GM12891 (cell line): ENCODE measurements at regions not wholly inside any gene's neighbourhood (a gene's known extent, or its start where the extent isn't known, plus 50 kb on each side); places are given as distances from the start of the nearest gene placed in this dataset.
"Not testable (repeated sequence)": the region's sequence is repeated elsewhere in the genome, so short reads cannot be mapped to it uniquely, and the experiment has no call there.

Source experiments
- POLR2A ChIP-seq: IDR thresholded peaks from 2 replicates; pipeline ENCODE4 v1.6.1; 2011; ENCODE audit warnings: low read depth, low read length, control low read depth
- SPI1 ChIP-seq: IDR thresholded peaks from 2 replicates; pipeline ENCODE4 v1.6.1; 2011; ENCODE audit warnings: low read depth, low read length, control low read depth
- TAF1 ChIP-seq: IDR thresholded peaks from 2 replicates; pipeline ENCODE4 v1.6.1; 2011; ENCODE audit warnings: low read depth, low read length, control low read depth

DNA sequence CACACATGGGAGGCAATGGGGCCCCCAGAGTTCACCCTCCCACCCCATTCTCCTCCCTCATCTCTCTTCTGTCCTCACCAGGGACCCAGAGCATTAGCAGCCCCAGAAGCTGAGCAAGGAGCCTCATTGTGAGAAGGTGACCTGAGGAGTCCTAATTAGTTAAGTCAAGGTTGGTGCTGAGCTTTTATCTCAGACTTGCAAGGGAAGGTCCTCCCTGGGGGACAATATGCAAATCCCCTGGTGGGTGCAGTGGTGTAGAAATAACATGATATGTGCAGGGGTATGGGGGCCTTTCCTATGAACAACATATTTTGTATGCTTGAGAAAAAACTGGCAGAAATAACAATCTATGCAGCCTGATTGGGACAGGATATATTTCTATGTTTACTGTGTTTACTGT lies 485.5 kb downstream of the RPIA start:
- not testable (repeated sequence) for TF ChIP-seq SPI1, TAF1, POLR2A
